Stimulated activated CD8-positive, alpha-beta memory T cell treated with anti-CD3 and anti-CD28 coated beads, Interleukin-7, amount 100 ng/mL, for 24 hours (primary cell): ENCODE measurements at regions not wholly inside any gene's neighbourhood (a gene's known extent, or its start where the extent isn't known, plus 50 kb on each side); places are given as distances from the start of the nearest gene placed in this dataset.

ENCODE experiments used
- DNase-seq: peaks from one replicate; pipeline ENCODE4 v3.0.0-alpha.2; 2020; ENCODE audit warnings: low read depth

DNA sequence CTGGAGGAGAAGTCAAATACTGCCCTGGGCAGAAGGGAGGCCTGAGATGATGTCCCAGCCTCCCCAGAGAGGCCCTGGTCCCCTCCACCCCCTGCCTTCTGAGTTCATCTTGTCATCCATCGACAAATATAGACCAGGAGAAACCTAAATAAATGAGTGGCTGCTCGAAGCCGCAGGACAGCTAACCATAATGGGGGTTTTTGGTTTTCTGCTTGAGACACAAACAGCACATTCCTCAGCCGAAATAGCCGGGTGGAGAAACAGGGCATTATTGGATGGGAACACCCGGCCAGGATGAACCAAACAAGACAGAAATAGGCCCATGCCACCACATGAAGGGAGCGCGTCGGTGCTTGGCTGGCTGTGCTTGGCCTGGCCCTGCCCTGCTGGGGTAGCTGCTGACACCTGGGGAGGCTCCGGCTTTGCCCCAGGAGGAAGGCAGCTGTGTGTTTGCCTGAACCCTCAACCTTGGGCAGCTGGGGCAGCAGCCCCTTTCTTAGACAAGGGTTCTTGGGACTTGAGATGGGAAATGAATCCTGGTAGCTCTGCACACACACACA is 188.1 kb downstream of the IRX5 start:
- no peak for DNase-seq

DNA sequence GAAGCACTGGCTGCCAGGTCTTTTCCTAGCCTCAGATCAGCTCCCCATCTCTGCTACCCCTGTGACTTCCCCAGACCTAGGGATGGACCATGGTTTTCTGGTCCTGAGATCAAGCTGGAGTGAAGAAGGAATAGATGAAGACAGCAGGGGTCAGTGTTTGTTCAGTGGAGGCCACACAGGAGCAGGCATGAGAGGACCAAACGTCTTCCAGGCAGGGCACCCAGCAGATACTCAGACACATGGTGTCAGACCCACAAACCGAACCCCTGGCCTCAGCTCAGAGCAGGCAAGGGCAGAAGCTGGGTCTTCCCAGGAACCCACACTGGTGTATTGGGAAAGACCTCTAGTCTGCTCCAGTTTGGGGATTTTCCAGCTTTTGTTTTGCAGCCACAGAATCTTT is 189.7 kb downstream of the IRX5 start:
- no peak for DNase-seq

- no peak for DNase-seq
These were observed 190.2 kb downstream of the IRX5 start for GRCh38 chr16:55120826-55121225.

DNA sequence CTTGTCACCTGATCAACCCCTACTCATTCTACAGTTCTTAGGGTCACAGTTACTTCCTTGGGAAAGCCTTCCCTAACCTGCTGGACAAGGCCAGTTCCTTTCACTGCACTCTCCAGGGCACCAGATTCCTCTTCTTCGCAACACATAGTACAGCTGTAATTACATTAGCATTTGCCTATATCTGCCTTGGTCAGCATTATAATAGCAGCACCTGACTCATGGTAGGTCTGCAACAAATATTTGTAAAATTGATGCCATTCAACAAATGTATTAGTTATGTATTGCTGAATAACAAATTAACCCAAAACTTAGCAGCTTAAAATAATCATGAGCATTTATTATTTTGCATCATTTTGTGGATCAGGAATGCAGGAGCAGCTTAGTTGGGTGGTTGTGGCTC is 193.0 kb downstream of the IRX5 start:
- DNase-seq = no peak

DNA sequence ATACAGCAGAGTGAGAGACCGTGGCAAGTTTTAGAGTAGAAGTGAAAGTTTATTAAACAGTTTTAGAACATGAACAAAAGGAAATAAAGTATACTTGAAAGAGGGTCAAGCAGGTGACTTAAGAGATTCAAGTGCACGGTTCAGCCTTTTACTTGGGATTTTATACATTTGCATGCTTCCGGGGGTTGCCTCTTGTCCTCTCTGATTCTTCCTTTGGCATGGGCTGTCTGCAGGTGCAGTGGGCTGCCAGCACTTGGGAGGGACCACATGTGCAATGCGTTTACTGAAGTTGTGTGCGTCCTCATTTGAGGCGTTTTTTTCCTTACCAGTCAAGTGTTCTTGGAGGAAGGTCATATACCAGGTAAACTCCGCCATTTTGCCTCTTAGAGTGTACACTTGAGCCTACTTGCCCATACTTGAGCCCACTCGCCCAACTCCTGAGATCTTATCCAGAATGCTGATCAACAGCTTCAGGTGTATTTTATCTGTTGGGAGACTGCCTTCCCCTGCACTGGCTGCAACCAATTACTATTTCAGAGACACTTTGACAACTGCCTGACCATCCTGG is 195.2 kb downstream of the IRX5 start:
- no peak for DNase-seq

- no peak for DNase-seq
These were observed 195.8 kb downstream of the IRX5 start for GRCh38 chr16:55126456-55126855.

DNA sequence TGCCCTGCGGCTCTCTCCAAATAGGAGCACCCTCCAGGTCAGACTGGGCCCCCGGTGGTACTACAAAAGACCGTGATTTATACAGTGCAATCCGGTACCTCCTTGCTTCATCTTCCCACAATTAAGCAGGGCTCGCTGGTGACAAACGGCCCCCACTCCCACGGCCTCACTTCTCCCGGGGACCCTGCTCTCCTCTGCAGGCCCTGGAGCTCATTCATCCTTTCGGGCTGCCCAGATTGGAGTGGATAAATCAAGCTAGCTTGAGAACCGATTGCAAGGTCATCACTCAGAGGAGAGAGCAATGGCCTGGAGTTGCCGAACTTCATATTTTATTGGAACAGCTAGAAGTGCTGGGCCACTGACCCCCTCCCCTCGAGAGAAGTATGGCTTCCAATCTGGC is 193.5 kb upstream of the IRX6 start:
- no peak for DNase-seq

GRCh38 chr16:55130911-55131310 is 193.1 kb upstream of the IRX6 start:
- DNase-seq = no peak

GRCh38 chr16:55133654-55134053 is 190.3 kb upstream of the IRX6 start:
- DNase-seq = no peak

DNA sequence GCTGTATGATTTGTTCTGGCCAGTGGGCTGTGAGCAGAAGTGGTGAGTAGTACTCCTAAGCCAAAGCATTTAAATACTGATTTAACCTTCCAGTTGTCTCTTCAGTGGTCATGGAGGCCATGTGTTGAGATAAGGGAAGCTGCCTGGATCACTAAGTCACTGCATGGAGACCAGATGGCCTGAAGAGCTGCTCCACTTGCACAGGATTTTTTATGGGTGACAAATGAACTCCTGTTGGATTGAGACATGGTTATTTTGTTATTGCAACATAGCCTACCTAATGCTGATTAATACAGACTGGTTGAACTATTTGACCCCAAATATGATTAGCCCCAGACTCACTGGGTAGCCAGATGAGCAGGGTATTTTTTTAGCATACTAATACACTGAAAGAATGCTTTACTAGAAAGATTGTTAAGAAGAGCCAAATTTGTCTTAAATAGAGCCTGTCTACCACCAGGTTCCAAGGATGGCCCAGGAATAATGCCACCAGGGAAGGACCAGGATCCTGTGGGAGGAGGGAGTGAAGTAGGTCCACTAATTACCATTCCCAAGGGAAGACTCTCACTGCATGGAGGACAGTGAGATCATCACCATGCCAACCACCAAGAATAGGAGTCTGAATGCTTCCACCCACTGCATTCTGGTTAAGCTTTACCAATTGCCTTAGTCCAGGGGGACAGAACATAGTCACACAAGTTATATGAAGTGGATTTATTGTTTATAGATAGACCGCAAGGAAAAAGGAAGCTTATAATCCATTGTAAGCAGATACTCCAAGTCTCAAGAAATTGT is 187.4 kb upstream of the IRX6 start:
- no peak for DNase-seq

DNA sequence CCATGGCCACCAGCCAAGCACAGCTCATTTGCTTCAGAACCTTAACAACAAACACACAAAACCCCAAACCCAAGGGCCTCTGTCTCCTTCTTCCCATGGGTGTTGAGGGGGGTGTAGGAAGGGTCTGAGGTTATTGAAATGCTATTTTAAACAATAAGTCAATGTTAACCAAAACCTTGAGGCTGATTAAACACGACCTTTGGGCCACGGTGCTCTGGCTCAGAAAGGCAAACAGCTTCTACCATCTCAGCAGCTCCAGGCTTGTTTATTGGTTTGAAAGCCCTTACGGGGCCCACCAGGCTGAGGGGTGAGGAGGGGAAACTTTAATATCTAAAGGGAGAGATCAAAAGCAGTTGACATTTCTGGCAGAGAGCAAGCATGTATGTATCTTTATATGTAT is 185.7 kb upstream of the IRX6 start:
- no peak for DNase-seq

DNA sequence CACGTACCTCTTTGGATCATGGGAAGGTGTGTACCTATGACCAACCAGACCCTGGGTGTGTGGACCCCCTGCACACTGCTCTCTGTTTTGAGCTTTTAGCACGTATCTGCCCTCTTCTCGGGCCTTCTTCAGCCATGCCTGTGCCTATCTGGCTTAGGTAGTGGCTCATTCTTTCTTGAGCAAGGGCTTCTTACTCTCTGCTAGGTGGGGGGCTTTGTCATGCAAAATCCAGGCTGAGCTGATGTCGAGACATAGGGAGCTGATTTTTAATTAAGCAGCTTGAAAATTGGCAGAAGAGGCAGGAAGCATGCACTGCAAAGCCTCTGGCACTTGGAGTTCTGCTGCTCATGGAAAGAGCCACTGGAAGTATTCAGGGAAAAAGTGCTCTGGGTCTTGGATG is 181.6 kb upstream of the IRX6 start:
- no peak for DNase-seq

DNA sequence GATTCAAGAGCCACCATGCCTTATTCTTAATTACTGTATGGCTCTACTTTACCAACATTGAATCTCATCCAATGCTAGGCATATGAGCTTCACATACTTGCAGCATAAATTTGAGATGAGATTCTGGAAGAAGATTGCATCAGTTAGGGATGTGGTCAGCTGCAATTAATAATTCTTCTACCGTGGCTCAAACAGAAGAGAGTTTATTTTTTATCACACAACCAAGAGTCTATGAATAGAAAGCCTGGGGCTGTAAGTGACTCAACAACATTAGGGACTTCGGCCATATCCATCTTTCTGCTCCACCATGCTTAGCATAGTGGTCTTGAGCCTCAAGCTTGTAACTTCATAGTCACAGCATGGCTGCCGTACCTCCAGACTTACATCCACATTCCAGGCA is 179.4 kb upstream of the IRX6 start:
- DNase-seq = no peak

DNA sequence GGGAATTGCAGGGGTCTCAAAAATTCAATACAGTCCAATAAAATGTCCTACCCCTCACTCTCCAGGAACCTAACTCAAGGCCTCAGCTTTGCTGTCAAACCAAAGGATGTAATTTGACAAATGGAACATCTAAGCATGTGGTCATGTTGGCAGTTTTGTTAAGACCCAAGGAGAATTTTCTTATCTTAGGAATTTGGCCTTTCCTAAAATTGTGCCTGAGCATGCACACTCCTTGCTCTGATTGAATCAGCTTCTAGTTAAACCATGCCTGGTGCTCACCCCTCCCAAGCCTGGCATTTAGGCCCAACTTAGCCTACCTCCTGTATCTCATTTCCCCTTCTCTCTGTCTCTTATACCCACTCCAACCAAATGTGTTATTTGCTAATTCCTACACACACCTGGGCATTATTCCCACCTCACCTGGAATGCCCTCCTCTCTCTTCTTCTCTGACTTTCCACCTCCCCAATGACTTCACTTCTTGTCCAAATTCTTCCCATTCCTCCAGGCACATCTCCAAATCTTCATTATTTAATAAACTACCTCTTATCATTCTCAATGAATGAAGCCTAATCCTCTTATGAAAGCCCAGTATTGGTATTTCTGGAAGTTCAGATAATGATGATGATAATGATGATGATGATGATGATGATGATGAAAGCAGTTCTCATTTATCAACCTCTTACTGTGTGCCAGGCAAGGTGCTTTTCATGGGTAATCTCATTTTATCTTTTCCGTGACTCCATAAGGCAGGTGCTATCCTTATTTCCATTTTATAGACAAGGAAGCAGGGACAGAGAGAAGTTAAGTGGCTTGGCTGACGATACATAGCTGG is 178.0 kb upstream of the IRX6 start:
- no peak for DNase-seq

DNA sequence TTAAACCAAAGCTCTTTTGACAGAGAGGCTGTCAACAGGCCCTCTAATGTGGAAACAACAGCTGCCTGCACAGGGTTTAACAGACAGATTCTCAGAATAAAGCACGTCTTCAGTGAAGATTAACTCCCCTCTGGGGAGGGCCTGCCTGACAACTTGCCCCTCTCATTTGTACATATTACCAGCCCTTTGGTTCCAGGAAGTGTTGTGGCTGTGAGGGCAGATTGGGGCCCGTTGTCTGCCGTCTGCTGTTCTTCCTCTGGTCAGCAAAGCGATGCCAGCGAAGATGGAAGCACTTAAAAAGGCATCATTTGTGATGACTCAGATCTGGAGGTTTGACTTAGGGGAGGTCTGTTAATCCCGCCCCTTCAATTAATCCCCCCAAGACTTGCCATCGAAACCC is 177.0 kb upstream of the IRX6 start:
- no peak for DNase-seq

DNA sequence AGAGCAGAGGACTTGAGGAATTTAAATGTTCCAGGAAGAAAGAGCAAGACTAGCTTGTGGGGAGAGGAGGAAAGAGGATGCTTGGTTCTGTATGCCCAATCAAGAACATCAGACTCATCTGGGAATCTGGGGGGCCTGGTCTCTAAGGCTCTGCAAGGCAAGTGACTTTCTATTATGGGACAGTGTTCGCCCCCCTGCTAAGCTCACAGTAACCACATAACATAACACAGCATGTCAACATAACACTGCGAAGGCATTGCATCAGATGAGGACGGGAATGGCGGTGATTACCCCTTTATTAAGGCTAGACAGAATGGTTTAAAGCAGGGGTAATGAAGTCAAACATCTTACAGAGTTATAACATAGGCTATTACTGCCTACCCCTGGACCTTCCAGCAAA is 176.6 kb upstream of the IRX6 start:
- DNase-seq = no peak

DNA sequence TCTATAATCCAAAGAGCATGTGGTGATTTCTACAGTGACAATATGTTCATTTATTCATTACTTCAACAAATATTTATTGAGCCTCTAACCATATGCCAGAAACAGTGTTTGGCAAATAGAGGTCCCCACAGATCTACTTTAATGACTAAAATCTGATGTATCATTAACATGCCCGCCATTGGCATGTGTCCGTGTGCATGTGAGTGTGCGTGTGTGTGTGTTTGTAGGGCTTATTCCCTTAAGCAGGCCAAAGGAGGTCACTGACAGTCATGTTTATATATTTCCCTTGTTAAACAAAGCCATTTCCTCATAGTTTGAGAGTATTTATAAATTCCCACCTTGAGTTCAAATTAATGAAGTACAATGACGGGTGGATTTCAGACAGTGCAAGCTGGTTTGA is 174.4 kb upstream of the IRX6 start:
- no peak for DNase-seq

DNA sequence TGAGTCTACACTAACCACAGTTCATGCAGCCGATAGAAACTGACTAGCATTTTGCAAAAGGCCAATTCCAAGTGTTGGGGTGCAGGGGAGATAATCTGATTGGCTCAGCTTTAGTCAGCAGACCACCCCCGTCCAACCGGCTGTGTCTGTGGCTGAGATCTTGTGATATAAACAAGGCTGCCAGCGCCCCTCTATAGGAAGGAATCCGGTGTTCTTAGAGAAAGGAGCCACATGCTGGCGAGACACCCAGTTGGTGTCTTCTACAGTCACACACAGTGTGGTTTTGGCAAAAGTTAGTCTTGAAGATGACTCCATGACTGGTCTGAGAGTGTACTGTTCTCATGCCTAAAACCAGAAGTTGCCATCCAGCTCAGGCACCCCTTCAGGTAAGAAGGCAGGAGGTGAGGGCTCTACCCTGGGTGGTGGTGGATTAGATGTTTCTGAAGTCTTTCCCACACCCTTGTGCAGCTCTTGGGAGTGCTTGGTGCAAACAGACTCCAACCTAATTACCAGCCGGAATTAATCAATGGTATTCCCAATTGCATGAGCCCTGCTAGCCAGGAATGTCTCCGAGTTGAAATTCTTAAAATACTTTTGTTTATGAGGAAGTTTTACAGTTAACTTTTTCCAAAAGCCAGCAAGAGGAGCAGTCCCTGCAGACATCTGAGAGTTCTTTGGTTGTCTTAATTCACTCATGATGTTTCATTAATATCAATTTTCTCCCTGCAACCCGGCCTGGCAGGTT is 172.3 kb upstream of the IRX6 start:
- DNase-seq = no peak

GRCh38 chr16:55152875-55153390 is 171.1 kb upstream of the IRX6 start:
- no peak for DNase-seq

DNA sequence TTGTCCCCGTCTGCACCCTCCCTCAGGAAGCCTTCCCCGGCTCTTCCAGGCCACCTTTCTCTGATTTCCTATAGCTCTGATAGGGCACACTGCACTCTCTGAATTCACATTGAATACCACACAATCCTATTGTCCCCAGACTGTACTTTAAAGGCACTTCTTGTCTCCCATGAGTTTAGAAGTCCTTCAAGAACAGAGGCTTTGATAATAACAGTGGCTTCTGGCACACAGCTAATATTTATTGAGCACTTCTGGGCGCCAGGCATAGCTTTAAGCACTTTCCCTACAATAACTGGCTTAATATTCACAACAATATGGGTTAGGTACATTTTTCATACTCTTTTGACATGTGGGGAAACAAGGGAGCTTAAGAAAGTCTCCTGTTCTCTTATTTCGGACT is 169.7 kb upstream of the IRX6 start:
- no peak for DNase-seq

DNA sequence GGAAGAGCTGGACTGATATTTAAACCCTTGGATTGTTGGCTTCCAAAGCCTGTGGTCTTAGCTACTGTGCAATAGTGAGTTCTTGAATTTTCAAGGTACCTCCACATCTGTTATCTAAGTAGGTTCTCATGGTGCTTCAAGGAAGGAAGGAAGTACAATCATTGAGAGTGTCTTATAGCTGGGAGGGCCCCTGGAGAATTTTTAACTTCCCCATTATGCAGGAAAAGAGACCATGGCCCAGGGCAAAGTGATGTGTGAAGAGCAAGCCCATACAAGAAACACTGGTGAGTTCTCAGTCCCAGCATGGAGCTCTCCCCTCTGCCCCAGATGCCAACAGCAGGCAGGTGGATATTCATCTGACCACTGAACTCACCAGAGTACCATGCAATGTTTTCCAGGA is 169.0 kb upstream of the IRX6 start:
- DNase-seq = no peak

DNA sequence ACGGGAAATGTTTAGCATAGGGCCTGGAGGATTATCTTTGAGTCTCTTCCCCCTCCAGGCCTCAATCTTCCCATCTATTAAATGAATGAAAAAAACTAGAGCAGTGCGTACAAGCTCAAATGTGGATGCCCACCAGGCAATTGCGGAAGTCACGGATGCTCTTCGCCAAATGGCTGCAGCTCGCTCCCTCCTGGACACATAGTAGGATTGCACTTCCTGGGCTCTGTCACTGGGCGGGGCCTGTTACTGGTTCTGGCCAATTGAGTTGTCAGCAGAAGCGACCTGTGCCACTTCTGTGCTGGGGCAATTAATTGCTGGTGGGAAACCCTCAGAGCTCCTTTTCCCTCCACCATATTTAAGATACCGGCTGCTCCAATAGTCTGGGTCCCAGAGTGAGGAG is 168.2 kb upstream of the IRX6 start:
- no peak for DNase-seq
